ENCODE measurements at regions not wholly inside any gene's neighbourhood (a gene's known extent, or its start where the extent isn't known, plus 50 kb on each side); places are given as distances from the start of the nearest gene placed in this dataset.
"Not testable (repeated sequence)": the region's sequence is repeated elsewhere in the genome, so short reads cannot be mapped to it uniquely, and the experiment has no call there.

GRCh38 chr3:102688556-102688930 is 253.7 kb downstream of the ZPLD1 start:
- DNase-seq = no peak

GRCh38 chr3:102691507-102691906 is 256.7 kb downstream of the ZPLD1 start:
- DNase-seq = no peak

GRCh38 chr3:102699104-102699818 is 264.4 kb downstream of the ZPLD1 start:
- no peak for DNase-seq

GRCh38 chr3:102699819-102700140 is 265.0 kb downstream of the ZPLD1 start:
- no peak for DNase-seq

GRCh38 chr3:102712896-102713295 is 278.1 kb downstream of the ZPLD1 start:
- DNase-seq = no peak

- DNase-seq = no peak
Measured at GRCh38 chr3:102714567-102714966, 279.8 kb downstream of the ZPLD1 start.

GRCh38 chr3:102715030-102715697 is 280.3 kb downstream of the ZPLD1 start:
- no peak for DNase-seq

- DNase-seq = no peak
Measured at GRCh38 chr3:102718651-102719050, 283.8 kb downstream of the ZPLD1 start.

- no peak for DNase-seq
Measured at GRCh38 chr3:102722317-102722716, 287.5 kb downstream of the ZPLD1 start.

- no peak for DNase-seq
Measured at GRCh38 chr3:102727340-102727739, 292.5 kb downstream of the ZPLD1 start.

- DNase-seq = not testable (repeated sequence)
Measured at GRCh38 chr3:102732581-102732980, 297.8 kb downstream of the ZPLD1 start.

- peak; percentile 9 for DNase-seq
Measured at GRCh38 chr3:102733791-102734563, 299.2 kb downstream of the ZPLD1 start.

- DNase-seq = no peak
Measured at GRCh38 chr3:102735311-102735710, 300.5 kb downstream of the ZPLD1 start.

GRCh38 chr3:102736288-102736974 is 301.6 kb downstream of the ZPLD1 start:
- no peak for DNase-seq

- no peak for DNase-seq
Measured at GRCh38 chr3:102736975-102737304, 302.1 kb downstream of the ZPLD1 start.

- DNase-seq = no peak
Measured at GRCh38 chr3:102737353-102737752, 302.5 kb downstream of the ZPLD1 start.

GRCh38 chr3:102741105-102741504 is 306.3 kb downstream of the ZPLD1 start:
- peak; percentile 19 for DNase-seq

GRCh38 chr3:102741694-102742093 is 306.9 kb downstream of the ZPLD1 start:
- DNase-seq = no peak

- DNase-seq = peak; percentile 8
Measured at GRCh38 chr3:102745881-102746280, 311.1 kb downstream of the ZPLD1 start.

- DNase-seq = no peak
Measured at GRCh38 chr3:102747611-102748010, 312.8 kb downstream of the ZPLD1 start.

- no peak for DNase-seq
Measured at GRCh38 chr3:102748646-102749045, 313.8 kb downstream of the ZPLD1 start.

- no peak for DNase-seq
Measured at GRCh38 chr3:102750322-102750721, 315.5 kb downstream of the ZPLD1 start.

GRCh38 chr3:102753901-102754300 is 319.1 kb downstream of the ZPLD1 start:
- DNase-seq = no peak

- DNase-seq = no peak
Measured at GRCh38 chr3:102756706-102757105, 321.9 kb downstream of the ZPLD1 start.
